ENCODE measurements at regions not wholly inside any gene's neighbourhood (a gene's known extent, or its start where the extent isn't known, plus 50 kb on each side); places are given as distances from the start of the nearest gene placed in this dataset.

- TF ChIP-seq POLR2A (IDR thresholded peaks at IDR 0.05; ENCODE audit: low read length) (no peak), GATA1 (IDR thresholded peaks at IDR 0.05; ENCODE audit: low read depth, low read length) (no peak)
Observed at GRCh38 chr3:68483041-68483440, 449.3 kb downstream of the TAFA4 start.

All from erythroblast (primary cell).